ENCODE measurements at regions not wholly inside any gene's neighbourhood (a gene's known extent, or its start where the extent isn't known, plus 50 kb on each side); places are given as distances from the start of the nearest gene placed in this dataset.

DNA sequence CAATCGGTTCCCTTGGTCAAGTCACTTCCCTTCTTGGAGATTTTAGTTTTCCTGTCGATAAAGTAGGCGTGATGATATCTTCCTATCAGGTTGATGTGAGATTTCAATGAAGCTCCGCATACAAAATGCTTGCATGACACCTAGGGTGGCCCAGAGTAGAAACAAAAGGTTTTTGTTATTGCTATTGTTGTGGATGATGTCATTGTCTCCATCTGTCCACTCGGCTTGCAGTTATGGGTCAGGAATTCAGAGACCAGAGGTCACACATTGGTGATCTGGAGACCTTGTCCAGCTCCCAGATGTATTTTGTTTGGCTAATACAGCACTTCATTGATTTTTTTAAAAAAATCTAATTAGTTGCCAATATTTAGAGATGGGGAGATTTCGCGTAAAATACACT is 382.1 kb downstream of the MN1 start:
- TF ChIP-seq CTCF (IDR thresholded peaks at IDR 0.05; ENCODE audit: low read depth, low read length, missing control alignments): no peak
- DNase-seq (ENCODE audit: low read depth): no peak
- H3K4me3 ChIP-seq (ENCODE audit: low read depth, low read length): no peak overlapping the region

- TF ChIP-seq CTCF (IDR thresholded peaks at IDR 0.05; ENCODE audit: low read depth, low read length, missing control alignments): no peak
- no peak overlapping the region for H3K4me3 ChIP-seq (ENCODE audit: low read depth, low read length)
- DNase-seq (ENCODE audit: low read depth): no peak
These were observed 381.2 kb downstream of the MN1 start for GRCh38 chr22:27420195-27420816.

DNA sequence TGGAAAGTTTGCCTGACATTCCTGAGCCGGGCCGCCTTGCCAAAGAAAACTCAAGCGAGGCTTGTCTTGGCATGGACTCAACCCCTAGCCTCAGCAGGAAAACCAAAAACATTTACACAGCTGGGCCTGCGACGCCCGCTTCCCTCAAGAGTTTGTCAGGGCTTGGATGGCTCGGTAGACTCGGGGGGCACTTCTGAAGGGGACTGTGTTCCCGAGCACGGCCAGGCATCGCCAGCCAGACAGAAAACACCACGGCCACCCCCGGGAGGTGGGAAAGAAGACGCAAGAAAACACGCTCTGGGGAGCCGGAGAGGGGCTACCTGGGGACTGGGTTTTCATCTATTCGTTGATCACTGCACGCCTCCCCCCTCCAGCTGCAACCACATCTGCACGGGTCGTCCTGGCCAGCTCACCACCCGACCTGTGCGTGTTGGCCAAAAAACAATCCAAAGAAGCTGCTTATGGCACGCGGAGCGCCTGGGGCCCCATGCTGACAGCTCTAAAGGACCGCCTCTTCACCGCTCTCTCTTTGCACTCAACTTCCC is 380.7 kb downstream of the MN1 start:
- TF ChIP-seq CTCF (IDR thresholded peaks at IDR 0.05; ENCODE audit: low read depth, low read length, missing control alignments): no peak
- H3K4me3 ChIP-seq (ENCODE audit: low read depth, low read length): no peak overlapping the region
- DNase-seq (ENCODE audit: low read depth): no peak

DNA sequence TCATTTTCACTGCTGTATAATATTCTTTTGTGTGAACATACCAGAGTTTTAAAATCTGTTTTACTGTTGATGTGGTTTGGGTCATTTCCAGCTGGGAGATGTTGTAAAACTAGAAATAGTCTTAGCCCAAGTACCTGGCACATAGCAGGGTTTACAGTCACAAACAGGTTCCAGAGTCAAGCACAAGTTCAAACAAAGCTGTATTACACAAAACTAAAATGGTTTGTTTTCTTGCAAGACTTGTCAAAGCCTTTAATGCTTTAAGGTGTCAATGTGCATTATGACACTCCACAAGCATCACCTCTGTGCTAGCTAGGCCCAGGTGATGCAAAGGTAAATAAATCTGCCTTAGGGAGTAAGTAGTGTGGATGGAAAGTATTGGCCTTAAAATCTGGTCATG is 379.1 kb downstream of the MN1 start:
- DNase-seq (ENCODE audit: low read depth): no peak
- TF ChIP-seq CTCF (IDR thresholded peaks at IDR 0.05; ENCODE audit: low read depth, low read length, missing control alignments): no peak
- no peak overlapping the region for H3K4me3 ChIP-seq (ENCODE audit: low read depth, low read length)

DNA sequence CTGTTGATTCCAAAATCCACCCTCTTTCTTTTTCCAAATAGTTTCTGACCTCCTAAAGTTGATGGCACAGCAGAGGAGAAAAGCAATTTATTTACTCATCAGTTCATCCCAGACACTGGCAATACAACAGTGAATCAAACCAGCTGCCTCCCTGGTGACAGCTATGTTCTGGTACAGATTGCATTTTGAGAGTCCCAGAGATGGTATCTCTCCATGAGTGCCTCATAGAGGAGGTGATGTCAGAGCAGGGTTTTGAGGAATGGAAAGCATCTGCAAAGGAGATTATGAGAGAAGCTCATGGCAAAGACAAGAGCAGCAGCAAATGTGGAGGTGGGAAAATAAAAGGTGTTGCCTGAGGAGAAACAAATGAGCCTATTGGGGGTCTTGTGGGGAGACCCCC is 377.2 kb downstream of the MN1 start:
- TF ChIP-seq CTCF (IDR thresholded peaks at IDR 0.05; ENCODE audit: low read depth, low read length, missing control alignments): no peak
- no peak for DNase-seq (ENCODE audit: low read depth)
- H3K4me3 ChIP-seq (ENCODE audit: low read depth, low read length): no peak overlapping the region

DNA sequence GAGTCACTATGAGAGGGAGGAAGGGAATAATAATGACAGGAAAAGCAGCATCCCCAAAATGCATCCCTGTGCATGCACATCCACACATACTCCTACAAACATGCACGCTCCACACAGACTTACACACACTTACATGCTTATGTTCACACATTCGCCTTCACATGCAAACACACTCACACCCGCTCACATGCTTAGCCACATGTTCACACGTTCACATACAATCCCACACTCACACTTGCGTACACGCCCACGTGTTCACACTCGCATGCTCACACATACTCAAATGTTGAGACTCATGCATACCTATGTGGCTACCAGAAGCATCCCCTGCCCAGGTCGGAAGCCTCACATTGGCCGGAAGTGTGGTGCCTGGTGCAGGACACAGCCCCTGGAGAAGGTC is 372.1 kb downstream of the MN1 start:
- no peak for DNase-seq (ENCODE audit: low read depth)
- H3K4me3 ChIP-seq (ENCODE audit: low read depth, low read length): no peak overlapping the region
- no peak for TF ChIP-seq CTCF (IDR thresholded peaks at IDR 0.05; ENCODE audit: low read depth, low read length, missing control alignments)

- no peak for DNase-seq (ENCODE audit: low read depth)
- no peak overlapping the region for H3K4me3 ChIP-seq (ENCODE audit: low read depth, low read length)
- TF ChIP-seq CTCF (IDR thresholded peaks at IDR 0.05; ENCODE audit: low read depth, low read length, missing control alignments): no peak
These were observed 370.5 kb downstream of the MN1 start for GRCh38 chr22:27431081-27431480.
